SU-DHL-6 (cell line): ENCODE measurements at regions not wholly inside any gene's neighbourhood (a gene's known extent, or its start where the extent isn't known, plus 50 kb on each side); places are given as distances from the start of the nearest gene placed in this dataset.

ENCODE experiments used
- H2AFZ ChIP-seq: fragments of 200-600 bp; sonication (generic); 2 replicates; pipeline ENCODE4 v1.6.1; 2014; ENCODE audit warnings: low read depth, mild to moderate bottlenecking, moderate library complexity, mixed read lengths, antibody characterized with exemption, low read length; ENCODE audit not compliant: severe bottlenecking
- H3F3A ChIP-seq: fragments of 200-600 bp; shearing (Covaris generic); 2 replicates; pipeline ENCODE4 v1.6.0; 2016; ENCODE audit warnings: antibody characterized with exemption, mild to moderate bottlenecking; ENCODE audit not compliant: insufficient read depth
- H3K27ac ChIP-seq: fragments of 200-600 bp; sonication (generic); 2 replicates; pipeline ENCODE4 v1.5.1; 2016; ENCODE audit warnings: low read depth, mild to moderate bottlenecking, low read length, moderate library complexity, mixed read lengths
- H3K27me3 ChIP-seq: fragments of 200-600 bp; sonication (generic), shearing (Covaris generic); 2 replicates; pipeline ENCODE4 v1.6.0; 2014; ENCODE audit warnings: mild to moderate bottlenecking, low read length
- H3K36me3 ChIP-seq: fragments of 200-600 bp; sonication (generic); 2 replicates; pipeline ENCODE4 v1.6.1; 2014; ENCODE audit warnings: mild to moderate bottlenecking, low read length, mixed read lengths
- H3K4me2 ChIP-seq: fragments of 300-600, 200-600 bp; shearing (Covaris generic), sonication (generic); 2 replicates; pipeline ENCODE4 v1.6.0; 2014; ENCODE audit warnings: low read length, low read depth, mild to moderate bottlenecking; ENCODE audit not compliant: poor library complexity, severe bottlenecking
- H3K4me3 ChIP-seq: fragments of 200-600 bp; sonication (generic); 2 replicates; pipeline ENCODE4 v1.5.1; 2014; ENCODE audit warnings: antibody characterized with exemption, low read length, mild to moderate bottlenecking, mixed read lengths; ENCODE audit not compliant: insufficient read depth, poor library complexity, severe bottlenecking
- H3K79me2 ChIP-seq: fragments of 200-600 bp; sonication (generic); 2 replicates; pipeline ENCODE4 v1.6.1; 2014; ENCODE audit warnings: mild to moderate bottlenecking, low read length, moderate library complexity; ENCODE audit not compliant: insufficient read depth
- H3K9ac ChIP-seq: fragments of 200-600 bp; sonication (generic); 2 replicates; pipeline ENCODE4 v1.7.0; 2014; ENCODE audit warnings: mild to moderate bottlenecking, low read length
- H3K9me2 ChIP-seq: fragments of 200-600 bp; sonication (generic); replicated peaks from 2 replicates; pipeline ENCODE4 v1.6.1; 2014; ENCODE audit warnings: low read length; ENCODE audit not compliant: insufficient read depth
- H3K9me3 ChIP-seq: fragments of 200-600 bp; sonication (generic); 2 replicates; pipeline ENCODE4 v1.6.1; 2014; ENCODE audit warnings: low read length, mixed read lengths; ENCODE audit not compliant: insufficient read depth
- H4K20me1 ChIP-seq: fragments of 200-600 bp; sonication (generic); 2 replicates; pipeline ENCODE4 v1.6.1; 2014; ENCODE audit warnings: low read depth, mild to moderate bottlenecking, antibody characterized with exemption, low read length, moderate library complexity, mixed read lengths
- CTCF ChIP-seq: fragments of 200-600 bp; sonication (generic); IDR thresholded peaks from one replicate; pipeline ENCODE4 v1.5.1; 2017; ENCODE audit warnings: antibody characterized with exemption, mild to moderate bottlenecking, low read length, moderate library complexity; ENCODE audit not compliant: insufficient read depth, poor library complexity, severe bottlenecking
- EZH2phosphoT487 ChIP-seq: fragments of 200-600 bp; sonication (generic), shearing (Covaris generic); conservative IDR thresholded peaks from 2 replicates; pipeline ENCODE4 v1.6.1; 2018; ENCODE audit warnings: mild to moderate bottlenecking, antibody characterized with exemption, low read length, moderate library complexity, mixed read lengths

GRCh38 chr14:21993070-21993469, 319.5 kb upstream of the OR4E1 start:
- Histone ChIP-seq H3K79me2 (no peaks in the 10 kb centered on the region), H3K36me3 (no peaks in the 10 kb centered on the region), H3F3A (no peaks in the 10 kb centered on the region), H3K9me2 (no peaks in the 10 kb centered on the region), H3K27me3 (no peaks in the 10 kb centered on the region), H3K4me3 (no peak overlapping the region), H3K27ac (no peak overlapping the region), H3K9ac (no peak overlapping the region), H2AFZ (no peak overlapping the region), H3K9me3 (no peaks in the 10 kb centered on the region), H3K4me2 (no peak overlapping the region), H4K20me1 (no peaks in the 10 kb centered on the region)
- no peak for TF ChIP-seq EZH2phosphoT487
- TF ChIP-seq CTCF, result no peak

GRCh38 chr14:21991130-21991529, 317.5 kb upstream of the OR4E1 start:
- Histone ChIP-seq H3K4me3 (no peak overlapping the region), H3K9me2 (no peaks in the 10 kb centered on the region), H3K4me2 (no peak overlapping the region), H3K36me3 (no peaks in the 10 kb centered on the region), H2AFZ (no peak overlapping the region), H3F3A (no peaks in the 10 kb centered on the region), H3K79me2 (no peaks in the 10 kb centered on the region), H3K9me3 (no peaks in the 10 kb centered on the region), H4K20me1 (no peaks in the 10 kb centered on the region), H3K27me3 (no peaks in the 10 kb centered on the region), H3K9ac (no peak overlapping the region), H3K27ac (no peak overlapping the region)
- TF ChIP-seq CTCF (no peak), EZH2phosphoT487 (no peak)

GRCh38 chr14:21990116-21990515, 316.5 kb upstream of the OR4E1 start:
- Histone ChIP-seq H3K4me2 (no peak overlapping the region), H3K9ac (no peak overlapping the region), H2AFZ (no peak overlapping the region), H3K36me3 (no peaks in the 10 kb centered on the region), H3K27me3 (no peaks in the 10 kb centered on the region), H3K4me3 (no peak overlapping the region), H3F3A (no peaks in the 10 kb centered on the region), H3K9me3 (no peaks in the 10 kb centered on the region), H3K79me2 (no peaks in the 10 kb centered on the region), H3K27ac (no peak overlapping the region), H3K9me2 (no peaks in the 10 kb centered on the region), H4K20me1 (no peaks in the 10 kb centered on the region)
- TF ChIP-seq CTCF (peak; percentile 24), EZH2phosphoT487 (no peak)

- Histone ChIP-seq H3K9me3 (no peaks in the 10 kb centered on the region), H3K9ac (no peak overlapping the region), H3K9me2 (no peaks in the 10 kb centered on the region), H3K36me3 (no peaks in the 10 kb centered on the region), H3K4me2 (no peak overlapping the region), H4K20me1 (no peaks in the 10 kb centered on the region), H3K4me3 (no peak overlapping the region), H2AFZ (no peak overlapping the region), H3K79me2 (no peaks in the 10 kb centered on the region), H3F3A (no peaks in the 10 kb centered on the region), H3K27ac (no peak overlapping the region), H3K27me3 (no peaks in the 10 kb centered on the region)
- no peak for TF ChIP-seq EZH2phosphoT487
- TF ChIP-seq CTCF, result no peak
These were observed 315.5 kb upstream of the OR4E1 start for GRCh38 chr14:21989090-21989489.
